H1 (cell line): ENCODE measurements at regions not wholly inside any gene's neighbourhood (a gene's known extent, or its start where the extent isn't known, plus 50 kb on each side); places are given as distances from the start of the nearest gene placed in this dataset.

Experiments
- ATF2 ChIP-seq: IDR thresholded peaks from 2 replicates; pipeline ENCODE4 v1.6.1; 2012; ENCODE audit warnings: low read length, inconsistent platforms
- CEBPB ChIP-seq: IDR thresholded peaks from 2 replicates; pipeline ENCODE4 v1.6.1; 2012; ENCODE audit warnings: low read depth, low read length
- CTBP2 ChIP-seq: IDR thresholded peaks from 2 replicates; pipeline ENCODE4 v1.7.0; 2011; ENCODE audit warnings: borderline replicate concordance, mild to moderate bottlenecking, moderate library complexity, mixed read lengths, low read length; ENCODE audit not compliant: insufficient read depth, insufficient read length
- CTCF ChIP-seq, 3 experiments: IDR thresholded peaks; 1 replicate in 2 of 3; 2 replicates in 1 of 3; pipeline versions ENCODE4 v1.5.1 to v1.6.1; 2011; ENCODE audit warnings: low read length in 3 of 3, mild to moderate bottlenecking in 3 of 3, inconsistent platforms in 2 of 3, low read depth in 1 of 3, moderate library complexity in 1 of 3; ENCODE audit not compliant: insufficient read depth in 1 of 3; ENCODE audit errors: control extremely low read depth in 1 of 3
- E2F6 ChIP-seq: IDR thresholded peaks from 2 replicates; pipeline ENCODE4 v1.6.1; 2012; ENCODE audit warnings: inconsistent platforms
- EP300 ChIP-seq, 2 experiments: IDR thresholded peaks; 1 replicate in 1 of 2; 2 replicates in 1 of 2; pipeline ENCODE4 v1.6.1; 2011 to 2012; ENCODE audit warnings: low read depth in 2 of 2, low read length in 2 of 2, mild to moderate bottlenecking in 2 of 2, borderline replicate concordance in 1 of 2, inconsistent platforms in 1 of 2, moderate library complexity in 1 of 2
- HDAC6 ChIP-seq: IDR thresholded peaks from one replicate; pipeline ENCODE4 v1.7.1; 2012; ENCODE audit warnings: low read depth, mild to moderate bottlenecking, inconsistent platforms, low read length, moderate library complexity
- KDM1A ChIP-seq: fragments of 200-600, 300-600 bp; sonication (generic); IDR thresholded peaks from 2 replicates; pipeline ENCODE4 v1.7.1; 2016; ENCODE audit warnings: mild to moderate bottlenecking, low read length, borderline replicate concordance
- KDM4A ChIP-seq: IDR thresholded peaks from one replicate; pipeline ENCODE4 v1.7.1; 2012; ENCODE audit warnings: low read depth, mild to moderate bottlenecking, moderate library complexity, low read length, inconsistent platforms; ENCODE audit not compliant: severe bottlenecking
- KDM5A ChIP-seq: fragments of 200-600 bp; IDR thresholded peaks from 2 replicates; pipeline ENCODE4 v1.7.1; 2012; ENCODE audit warnings: mild to moderate bottlenecking, low read length, inconsistent platforms, mixed read lengths
- MAFK ChIP-seq: IDR thresholded peaks from 2 replicates; pipeline ENCODE4 v1.6.1; 2012; ENCODE audit warnings: low read depth, mild to moderate bottlenecking, improper control_type of control experiment, low read length
- NRF1 ChIP-seq: IDR thresholded peaks from 2 replicates; pipeline ENCODE4 v1.6.1; 2011; ENCODE audit warnings: mild to moderate bottlenecking, low read depth, low read length, improper control_type of control experiment
- SAP30 ChIP-seq: fragments of 300-600 bp; sonication (generic); IDR thresholded peaks from 2 replicates; pipeline ENCODE4 v1.7.1; 2012; ENCODE audit warnings: low read length, moderate library complexity, mild to moderate bottlenecking, inconsistent platforms; ENCODE audit not compliant: insufficient read depth, insufficient replicate concordance
- SP2 ChIP-seq: IDR thresholded peaks from 2 replicates; pipeline ENCODE4 v1.6.1; 2012; ENCODE audit warnings: mild to moderate bottlenecking, low read length, inconsistent platforms
- SP4 ChIP-seq: IDR thresholded peaks from 2 replicates; pipeline ENCODE4 v1.6.1; 2012; ENCODE audit warnings: low read length, inconsistent platforms
- TBP ChIP-seq: IDR thresholded peaks from 2 replicates; pipeline ENCODE4 v1.6.1; 2011; ENCODE audit warnings: low read depth, low read length, improper control_type of control experiment
- TEAD4 ChIP-seq: IDR thresholded peaks from 2 replicates; pipeline ENCODE4 v1.6.1; 2012; ENCODE audit warnings: low read depth, low read length, inconsistent platforms, mixed read lengths

GRCh38 chr22:46035742-46036557, 59.0 kb upstream of the WNT7B start (continued):
- TF ChIP-seq ATF2 (no peak), TEAD4 (0 out of 2 replicates have a peak, but pooled peaks have one; percentile 14), SP4 (no peak), MAFK (no peak), EP300 (IDR thresholded peaks at IDR 0.05; ENCODE audit: borderline replicate concordance in 1 of 2, low read depth in 2 of 2, low read length in 2 of 2) (no peak), CEBPB (peak; percentile 88), HDAC6 (no peak), TBP (0 out of 2 replicates have a peak, but pooled peaks have one; percentile 19), SAP30 (no peak), KDM4A (peak; percentile 98), SP2 (no peak), CTCF (IDR thresholded peaks at IDR 0.05; ENCODE audit: control extremely low read depth in 1 of 3, insufficient read depth in 1 of 3, low read depth in 1 of 3, low read length in 3 of 3) (no peak), CTBP2 (no peak), NRF1 (no peak), KDM1A (no peak), E2F6 (no peak; the same call in 1 of the 2 replicates), KDM5A (no peak)
